SK-N-SH (cell line): ENCODE measurements at regions not wholly inside any gene's neighbourhood (a gene's known extent, or its start where the extent isn't known, plus 50 kb on each side); places are given as distances from the start of the nearest gene placed in this dataset.

Experiments used
- CTCF ChIA-PET: fragments of 300-600, 350-600 bp; formaldehyde crosslinking; extraction: SDS; loops from one replicate; lab custom pipeline; 2021; lab: Yijun Ruan, JAX
- POLR2A ChIA-PET: fragments of 350-600 bp; sonication (Branson Sonifier 250); formaldehyde crosslinking; extraction: SDS; loops from one replicate; lab custom pipeline; 2020; ENCODE audit warnings: antibody characterized with exemption, inconsistent platforms; lab: Yijun Ruan, JAX
- DNase-seq: peaks from one replicate; pipeline ENCODE4 v3.0.0; 2012
- H2AFZ ChIP-seq: fragments of 200-600 bp; sonication (generic); 2 replicates; pipeline ENCODE4 v1.8.1; 2016; ENCODE audit warnings: antibody characterized with exemption, mild to moderate bottlenecking, low read depth
- H3F3A ChIP-seq: fragments of 200-600 bp; sonication (generic); replicated peaks from 2 replicates; pipeline ENCODE3; 2016; ENCODE audit warnings: antibody characterized with exemption, mild to moderate bottlenecking; ENCODE audit not compliant: insufficient read depth
- H3K27ac ChIP-seq, 2 experiments: fragments of 200-500 bp in 1 of 2; fragments of 200-600 bp in 1 of 2; sonication (Bioruptor generic) in 1 of 2; sonication (generic), shearing (Covaris generic) in 1 of 2; 2 replicates each; pipeline versions ENCODE4 v1.5.1 to v1.6.1; 2014 to 2016; ENCODE audit warnings: low read depth in 2 of 2, inconsistent platforms in 1 of 2, low read length in 1 of 2, mild to moderate bottlenecking in 1 of 2, mixed read lengths in 1 of 2
- H3K27me3 ChIP-seq: fragments of 200-600 bp; sonication (generic), shearing (Covaris generic); 2 replicates; pipeline ENCODE4 v1.6.1; 2016; ENCODE audit warnings: mixed run types; ENCODE audit not compliant: insufficient read depth
- H3K36me3 ChIP-seq, 2 experiments: fragments of 200-500 bp in 1 of 2; fragments of 200-600 bp in 1 of 2; sonication (Bioruptor generic) in 1 of 2; sonication (generic) in 1 of 2; replicated peaks in 1 of 2; 2 replicates each; pipeline versions ENCODE3 to v1.5.1; 2014 to 2016; ENCODE audit warnings: low read length in 1 of 2, mild to moderate bottlenecking in 1 of 2; ENCODE audit not compliant: insufficient read depth in 2 of 2, control insufficient read depth in 1 of 2
- H3K4me1 ChIP-seq, 2 experiments: fragments of 200-500 bp in 1 of 2; fragments of 200-600 bp in 1 of 2; sonication (Bioruptor generic) in 1 of 2; sonication (generic), shearing (Covaris generic) in 1 of 2; 2 replicates each; pipeline versions ENCODE4 v1.5.1 to v1.6.1; 2014 to 2016; ENCODE audit warnings: low read depth in 1 of 2, low read length in 1 of 2, mixed run types in 1 of 2; ENCODE audit not compliant: insufficient read depth in 2 of 2, control insufficient read depth in 1 of 2
- H3K4me2 ChIP-seq: fragments of 200-600 bp; sonication (generic), shearing (Covaris generic); 2 replicates; pipeline ENCODE4 v1.6.1; 2017; ENCODE audit warnings: mixed run types
- H3K4me3 ChIP-seq, 2 experiments: fragments of 200-500 bp in 1 of 2; fragments of 200-600 bp in 1 of 2; sonication (Bioruptor generic) in 1 of 2; sonication (generic), shearing (Covaris generic) in 1 of 2; 2 replicates each; pipeline versions ENCODE4 v1.5.1 to v1.8.1; 2014 to 2016; ENCODE audit warnings: low read depth in 2 of 2, inconsistent platforms in 1 of 2, low read length in 1 of 2, mild to moderate bottlenecking in 1 of 2, mixed read lengths in 1 of 2, moderate library complexity in 1 of 2
- H3K79me2 ChIP-seq: fragments of 200-600 bp; sonication (generic); 2 replicates; pipeline ENCODE4 v1.8.1; 2017; ENCODE audit warnings: mild to moderate bottlenecking; ENCODE audit not compliant: insufficient read depth
- H3K9ac ChIP-seq: fragments of 200-600 bp; sonication (generic); 2 replicates; pipeline ENCODE4 v1.6.1; 2017; ENCODE audit warnings: mixed run types
- H3K9me2 ChIP-seq: fragments of 200-600 bp; sonication (generic); 2 replicates; pipeline ENCODE4 v1.6.1; 2017; ENCODE audit warnings: mixed run types
- H3K9me3 ChIP-seq: fragments of 200-600 bp; sonication (generic); 2 replicates; pipeline ENCODE4 v1.6.1; 2017; ENCODE audit warnings: mixed run types, mild to moderate bottlenecking, moderate library complexity
- H4K20me1 ChIP-seq: fragments of 200-600 bp; sonication (generic); 2 replicates; pipeline ENCODE4 v1.6.1; 2017; ENCODE audit warnings: mild to moderate bottlenecking, mixed run types; ENCODE audit not compliant: insufficient read depth
- CTCF ChIP-seq: fragments of 200-600 bp; sonication (generic); IDR thresholded peaks from 2 replicates; pipeline ENCODE4 v1.6.1; 2017; ENCODE audit warnings: antibody characterized with exemption, mild to moderate bottlenecking, moderate library complexity
- ELF1 ChIP-seq: IDR thresholded peaks from 2 replicates; pipeline ENCODE4 v1.4.0; 2012
- EP300 ChIP-seq, 2 experiments: IDR thresholded peaks; 2 replicates each; pipeline versions ENCODE4 v1.4.0 to v1.6.1; 2012; ENCODE audit warnings: borderline replicate concordance in 1 of 2, low read depth in 1 of 2, low read length in 1 of 2
- FOSL2 ChIP-seq: IDR thresholded peaks from 2 replicates; pipeline ENCODE4 v1.4.0; 2012; ENCODE audit warnings: low read depth, mild to moderate bottlenecking, moderate library complexity, borderline replicate concordance
- FOXM1 ChIP-seq: IDR thresholded peaks from 2 replicates; pipeline ENCODE4 v1.4.0; 2012; ENCODE audit warnings: low read depth, mild to moderate bottlenecking
- IRF3 ChIP-seq: fragments of 150-350 bp; IDR thresholded peaks from 2 replicates; pipeline ENCODE4 v1.6.1; 2016; ENCODE audit warnings: mild to moderate bottlenecking, low read depth, low read length
- JUND ChIP-seq: IDR thresholded peaks from 2 replicates; pipeline ENCODE4 v1.4.0; 2012
- PBX3 ChIP-seq: IDR thresholded peaks from 2 replicates; pipeline ENCODE4; 2012
- POLR2AphosphoS5 ChIP-seq: IDR thresholded peaks from 2 replicates; pipeline ENCODE4 v1.6.1; 2012; ENCODE audit warnings: low read depth, low read length
- RCOR1 ChIP-seq: fragments of 150-350 bp; IDR thresholded peaks from 2 replicates; pipeline ENCODE4 v1.6.1; 2017; ENCODE audit warnings: antibody characterized with exemption, low read length
- SIN3A ChIP-seq: IDR thresholded peaks from 2 replicates; pipeline ENCODE4 v1.6.1; 2012; ENCODE audit warnings: low read depth, mild to moderate bottlenecking, low read length, moderate library complexity, borderline replicate concordance
- SMC3 ChIP-seq: IDR thresholded peaks from 2 replicates; pipeline ENCODE4 v1.6.1; 2012; ENCODE audit warnings: low read depth, low read length, improper control_type of control experiment
- TCF12 ChIP-seq: IDR thresholded peaks from 2 replicates; pipeline ENCODE4 v1.4.0; 2012
- USF1 ChIP-seq: IDR thresholded peaks from 2 replicates; pipeline ENCODE4 v1.4.0; 2012; ENCODE audit warnings: low read depth, borderline replicate concordance
- WGBS: methylation state at CpG from one replicate; pipeline ENCODE4 v1.1.6; 2017; ENCODE audit warnings: low lambda C conversion rate; 5-methylcytosine and 5-hydroxymethylcytosine counted together

DNA sequence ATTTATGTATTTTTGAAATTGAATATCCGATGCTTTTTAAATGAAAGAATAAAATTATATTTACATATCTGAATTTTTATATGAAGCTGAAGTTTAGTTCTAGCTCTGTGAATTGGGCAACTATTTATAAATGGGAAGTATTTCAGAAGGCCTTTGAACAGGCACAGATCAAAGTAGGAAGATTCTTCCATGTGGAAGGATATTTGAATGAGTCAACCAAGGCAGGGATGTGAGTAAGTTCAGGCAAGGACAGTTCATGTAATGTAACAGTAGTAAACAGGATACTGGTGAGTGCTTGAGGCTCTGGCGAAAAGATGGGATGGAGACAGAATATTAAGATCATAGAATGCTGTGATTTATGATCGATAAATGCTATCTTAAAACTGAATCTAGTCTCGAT lies 417.8 kb upstream of the CCDC179 start:
- Histone ChIP-seq H3K79me2 (no peaks in the 10 kb centered on the region), H3K9me2 (no peaks in the 10 kb centered on the region), H3K27ac (no peak overlapping the region), H3K4me3 (no peak overlapping the region), H3K4me2 (no peak overlapping the region), H4K20me1 (no peaks in the 10 kb centered on the region), H3K9me3 (no peaks in the 10 kb centered on the region), H3K27me3 (no peaks in the 10 kb centered on the region), H3F3A (no peaks in the 10 kb centered on the region), H3K4me1 (0 out of 4 replicates have a peak, but pooled peaks cover 0 to 4% of the 10 kb centered on the region in 2 experiments), H3K9ac (no peak overlapping the region), H2AFZ (no peak overlapping the region), H3K36me3 (no peaks in the 10 kb centered on the region)
- no peak for DNase-seq
- ChIA-PET POLR2A (no interaction called here), CTCF (no interaction called here)
- WGBS: 55% methylated on average over 4 of the region's 4 CpGs
- TF ChIP-seq SIN3A: no peak
- no peak for TF ChIP-seq POLR2AphosphoS5
- TF ChIP-seq, all 33 proteins: peak for 0

GRCh38 chr11:23280088-23280487 lies 419.8 kb upstream of the CCDC179 start:
- DNase-seq: no peak

GRCh38 chr11:23283666-23284065 lies 423.4 kb upstream of the CCDC179 start:
- Histone ChIP-seq H3K9ac (no peak overlapping the region), H3K4me1 (peaks cover 0 to 6% of the 10 kb centered on the region in 2 experiments; a peak in 1 of 4 replicates)
- 87% methylated on average over 1 of the region's 1 CpG for WGBS

More at GRCh38 chr11:23280088-23280487, 419.8 kb upstream of the CCDC179 start:
- Histone ChIP-seq H3K27ac (no peak overlapping the region), H3K4me2 (no peak overlapping the region), H3F3A (no peaks in the 10 kb centered on the region), H3K9ac (no peak overlapping the region), H3K4me3 (no peak overlapping the region), H4K20me1 (no peaks in the 10 kb centered on the region), H3K9me2 (no peaks in the 10 kb centered on the region), H3K4me1 (0 out of 4 replicates have a peak, but pooled peaks cover 0 to 10% of the 10 kb centered on the region in 2 experiments), H3K36me3 (no peaks in the 10 kb centered on the region), H2AFZ (no peak overlapping the region), H3K79me2 (no peaks in the 10 kb centered on the region), H3K27me3 (no peaks in the 10 kb centered on the region), H3K9me3 (no peaks in the 10 kb centered on the region)
- POLR2A ChIA-PET: no interaction called here
- 66% methylated on average over 2 of the region's 2 CpGs for WGBS
- TF ChIP-seq FOSL2: 0 out of 2 replicates have a peak, but pooled peaks have one; percentile 8
- peak; percentile 23; the same call in 1 of the 2 replicates for TF ChIP-seq JUND
- TF ChIP-seq PBX3: no peak
- peak; percentile 27; the same call in 1 of the 2 replicates for TF ChIP-seq TCF12
- CTCF ChIA-PET: no interaction called here

More at GRCh38 chr11:23283666-23284065, 423.4 kb upstream of the CCDC179 start:
- no peak for DNase-seq
- no peaks in the 10 kb centered on the region for H3K9me3 ChIP-seq
- H3K27ac ChIP-seq: no peak overlapping the region
- H3F3A ChIP-seq: peaks cover 7% of the 10 kb centered on the region
- H3K4me2 ChIP-seq: no peak overlapping the region
- no peaks in the 10 kb centered on the region for H3K36me3 ChIP-seq
- no peaks in the 10 kb centered on the region for H3K79me2 ChIP-seq
- H3K9me2 ChIP-seq: no peaks in the 10 kb centered on the region
- no peak for TF ChIP-seq FOXM1
- TF ChIP-seq ELF1: no peak
- no peak for TF ChIP-seq EP300 (IDR thresholded peaks at IDR 0.05; ENCODE audit: borderline replicate concordance in 1 of 2, low read depth in 1 of 2, low read length in 1 of 2)
- no peak for TF ChIP-seq CTCF
- no peak for TF ChIP-seq USF1
- TF ChIP-seq SMC3: no peak
- TF ChIP-seq RCOR1: no peak
- no peak for TF ChIP-seq FOSL2
- TF ChIP-seq IRF3: no peak
- no peak overlapping the region for H2AFZ ChIP-seq
- no peaks in the 10 kb centered on the region for H3K27me3 ChIP-seq
- CTCF ChIA-PET: no interaction called here
- POLR2A ChIA-PET: no interaction called here
- no peak overlapping the region for H3K4me3 ChIP-seq
- H4K20me1 ChIP-seq: no peaks in the 10 kb centered on the region
